Common myeloid progenitor, CD34-positive (primary cell): ENCODE measurements at regions not wholly inside any gene's neighbourhood (a gene's known extent, or its start where the extent isn't known, plus 50 kb on each side); places are given as distances from the start of the nearest gene placed in this dataset.

Source experiments
- CTCF ChIA-PET: fragments of 350-600 bp; sonication (Branson Sonifier 250); formaldehyde crosslinking; loops from one replicate; lab custom pipeline; 2021; ENCODE audit warnings: antibody characterized with exemption; lab: Charles Lee
- POLR2A ChIA-PET: fragments of 350-600 bp; sonication (Branson Sonifier 250); formaldehyde crosslinking; loops from one replicate; lab custom pipeline; 2021; ENCODE audit warnings: antibody characterized with exemption; lab: Charles Lee
- DNase-seq, 3 donors: peaks; one replicate each; pipeline versions ENCODE4 v3.0.0 to v3.0.0-alpha.2; 2013
- H3K27ac ChIP-seq, 2 experiments: 1 replicate in 1 of 2; 2 replicates in 1 of 2; pipeline ENCODE4 v1.7.0; 2013; ENCODE audit warnings: inconsistent platforms in 2 of 2, low read length in 2 of 2, mild to moderate bottlenecking in 2 of 2, low read depth in 1 of 2, moderate library complexity in 1 of 2; ENCODE audit not compliant: severe bottlenecking in 2 of 2, insufficient read depth in 1 of 2, poor library complexity in 1 of 2
- H3K27me3 ChIP-seq, 5 experiments: replicated peaks in 2 of 5; 1 replicate in 3 of 5; 2 replicates in 2 of 5; pipeline versions ENCODE4 v1.6.1 to v1.7.0; 2013; ENCODE audit warnings: low read length in 4 of 5, mild to moderate bottlenecking in 2 of 5, moderate library complexity in 2 of 5, inconsistent platforms in 1 of 5; ENCODE audit not compliant: insufficient read depth in 5 of 5, control insufficient read depth in 4 of 5
- H3K36me3 ChIP-seq, 4 experiments: 1 replicate in 2 of 4; 2 replicates in 2 of 4; pipeline versions ENCODE4 v1.6.1 to v1.7.0; 2013; ENCODE audit warnings: low read length in 3 of 4, control low read depth in 1 of 4, mild to moderate bottlenecking in 1 of 4; ENCODE audit not compliant: control insufficient read depth in 4 of 4, insufficient read depth in 4 of 4
- H3K4me1 ChIP-seq, 4 experiments: 1 replicate in 3 of 4; 2 replicates in 1 of 4; pipeline versions ENCODE4 v1.6.1 to v1.7.1; 2013; ENCODE audit warnings: low read length in 3 of 4, mild to moderate bottlenecking in 3 of 4, control low read depth in 1 of 4, inconsistent platforms in 1 of 4, moderate library complexity in 1 of 4; ENCODE audit not compliant: control insufficient read depth in 4 of 4, insufficient read depth in 4 of 4; ENCODE audit errors: control extremely low read depth in 1 of 4
- H3K4me3 ChIP-seq, 7 experiments: 1 replicate in 4 of 7; 2 replicates in 3 of 7; pipeline versions ENCODE4 v1.5.1 to v1.7.0; 2013; ENCODE audit warnings: mild to moderate bottlenecking in 7 of 7, low read length in 6 of 7, moderate library complexity in 6 of 7, inconsistent platforms in 2 of 7, low read depth in 2 of 7, control low read depth in 1 of 7; ENCODE audit not compliant: insufficient read depth in 4 of 7, control insufficient read depth in 1 of 7; ENCODE audit errors: extremely low read depth in 1 of 7
- H3K9me3 ChIP-seq, 5 experiments: 1 replicate in 4 of 5; 2 replicates in 1 of 5; pipeline versions ENCODE4 v1.6.1 to v1.7.1; 2013; ENCODE audit warnings: low read length in 4 of 5, mild to moderate bottlenecking in 2 of 5, inconsistent platforms in 1 of 5, low read depth in 1 of 5, moderate library complexity in 1 of 5; ENCODE audit not compliant: control insufficient read depth in 4 of 5, insufficient read depth in 2 of 5; ENCODE audit errors: control extremely low read depth in 1 of 5
- WGBS: methylation state at CpG from one replicate; pipeline ENCODE4 v1.1.5; 2013; ENCODE audit not compliant: insufficient coverage; 5-methylcytosine and 5-hydroxymethylcytosine counted together

GRCh38 chr1:80656641-80657040 is 1144.1 kb upstream of the ADGRL2 start:
- ChIA-PET POLR2A (no interaction called here), CTCF (interaction anchor here (1.2 kb wide), 1 partner anchor 16 kb away, joined by 3 read pairs; no protein-coding TSS in a partner anchor)
- WGBS = no CpG with 5 or more reads among the region's 3 CpGs
- Histone ChIP-seq H3K36me3 (no peaks in the 10 kb centered on the region), H3K9me3 (no peaks in the 10 kb centered on the region), H3K27me3 (no peaks in the 10 kb centered on the region), H3K27ac (no peak overlapping the region), H3K4me1 (no peaks in the 10 kb centered on the region), H3K4me3 (no peak overlapping the region)
- DNase-seq = no peak

- no peak for DNase-seq
- H3K27ac ChIP-seq = no peak overlapping the region
- WGBS = no CpG with 5 or more reads among the region's 1 CpG
- H3K4me3 ChIP-seq = no peak overlapping the region
- H3K4me1 ChIP-seq = no peaks in the 10 kb centered on the region
- ChIA-PET CTCF (interaction anchor here (1.2 kb wide), 1 partner anchor 16 kb away, joined by 3 read pairs; no protein-coding TSS in a partner anchor), POLR2A (no interaction called here)
- no peaks in the 10 kb centered on the region for H3K9me3 ChIP-seq
- H3K27me3 ChIP-seq = no peaks in the 10 kb centered on the region
- no peaks in the 10 kb centered on the region for H3K36me3 ChIP-seq
Measured at GRCh38 chr1:80656014-80656636, 1144.6 kb upstream of the ADGRL2 start.

- H3K9me3 ChIP-seq = no peaks in the 10 kb centered on the region
- DNase-seq = no peak
- POLR2A ChIA-PET = no interaction called here
- H3K27ac ChIP-seq = no peak overlapping the region
- H3K36me3 ChIP-seq = no peaks in the 10 kb centered on the region
- no peaks in the 10 kb centered on the region for H3K27me3 ChIP-seq
- H3K4me1 ChIP-seq = no peaks in the 10 kb centered on the region
- H3K4me3 ChIP-seq = no peak overlapping the region
- CTCF ChIA-PET = interaction anchor here (0.6 kb wide), 1 partner anchor 453 kb away, joined by 3 read pairs; no protein-coding TSS in a partner anchor
- WGBS = no CpG with 5 or more reads among the region's 2 CpGs
Measured at GRCh38 chr1:80646053-80646452, 1154.7 kb upstream of the ADGRL2 start.

GRCh38 chr1:80645621-80646020 is 1155.1 kb upstream of the ADGRL2 start:
- H3K36me3 ChIP-seq = no peaks in the 10 kb centered on the region
- no peaks in the 10 kb centered on the region for H3K4me1 ChIP-seq
- H3K27ac ChIP-seq = no peak overlapping the region
- H3K9me3 ChIP-seq = no peaks in the 10 kb centered on the region
- no peak overlapping the region for H3K4me3 ChIP-seq
- H3K27me3 ChIP-seq = no peaks in the 10 kb centered on the region
- DNase-seq = no peak
- POLR2A ChIA-PET = no interaction called here
- CTCF ChIA-PET = interaction anchor here (0.6 kb wide), 1 partner anchor 453 kb away, joined by 3 read pairs; no protein-coding TSS in a partner anchor

- H3K36me3 ChIP-seq = no peaks in the 10 kb centered on the region
- no peak overlapping the region for H3K27ac ChIP-seq
- CTCF ChIA-PET = no interaction called here
- 100% methylated on average over 2 of the region's 3 CpGs for WGBS
- no peaks in the 10 kb centered on the region for H3K27me3 ChIP-seq
- DNase-seq = no peak
- H3K9me3 ChIP-seq = peaks cover 0 to 4% (median 0%) of the 10 kb centered on the region in 5 experiments
- POLR2A ChIA-PET = no interaction called here
- no peak overlapping the region for H3K4me3 ChIP-seq
- H3K4me1 ChIP-seq = no peaks in the 10 kb centered on the region
Measured at GRCh38 chr1:80640978-80641377, 1159.8 kb upstream of the ADGRL2 start.

- 38% methylated on average over 1 of the region's 2 CpGs for WGBS
Measured at GRCh38 chr1:80639777-80640533, 1160.8 kb upstream of the ADGRL2 start.

More at GRCh38 chr1:80639777-80640533, 1160.8 kb upstream of the ADGRL2 start:
- no peaks in the 10 kb centered on the region for H3K36me3 ChIP-seq
- CTCF ChIA-PET = no interaction called here
- POLR2A ChIA-PET = no interaction called here
- H3K4me1 ChIP-seq = no peaks in the 10 kb centered on the region
- DNase-seq = no peak
- H3K9me3 ChIP-seq = peaks cover 0 to 4% (median 0%) of the 10 kb centered on the region in 5 experiments
- H3K27me3 ChIP-seq = no peaks in the 10 kb centered on the region
- no peak overlapping the region for H3K27ac ChIP-seq
- H3K4me3 ChIP-seq = no peak overlapping the region
